ENCODE measurements at regions not wholly inside any gene's neighbourhood (a gene's known extent, or its start where the extent isn't known, plus 50 kb on each side); places are given as distances from the start of the nearest gene placed in this dataset.
A peak's percentile ranks its signal among the peaks of the same experiment; 100 is the strongest.

GRCh38 chr20:40343390-40343789 is 345.6 kb downstream of the MAFB start:
- intact Hi-C loops (cut with DNase I): no loop called here
- H3K27me3 ChIP-seq (ENCODE audit: control insufficient read depth, insufficient read depth, low read length): no peaks in the 10 kb centered on the region
- H3K4me1 ChIP-seq (ENCODE audit: control insufficient read depth in 2 of 3, insufficient read depth in 2 of 3, low read depth in 1 of 3, low read length in 3 of 3): no peaks in the 10 kb centered on the region
- TF ChIP-seq CTCF (IDR thresholded peaks at IDR 0.05; ENCODE audit: borderline replicate concordance, extremely low read depth, insufficient read depth): no peak
- FAIRE-seq: no peak
- H3K9me3 ChIP-seq (ENCODE audit: control insufficient read depth in 2 of 3, insufficient read depth in 1 of 3, low read length in 3 of 3): peaks cover 0 to 11% (median 2%) of the 10 kb centered on the region in 3 donors
- H3K4me3 ChIP-seq (ENCODE audit: low read length in 3 of 3): no peak overlapping the region
- no peak for DNase-seq
- H3K9ac ChIP-seq (ENCODE audit: low read length in 3 of 3): no peak overlapping the region
- no peaks in the 10 kb centered on the region for H3K36me3 ChIP-seq (ENCODE audit: control insufficient read depth in 2 of 3, insufficient read depth in 3 of 3, low read length in 3 of 3)
- no peak overlapping the region for H3K27ac ChIP-seq (ENCODE audit: low read depth in 2 of 2, low read length in 2 of 2)

- TF ChIP-seq CTCF (IDR thresholded peaks at IDR 0.05; ENCODE audit: borderline replicate concordance, extremely low read depth, insufficient read depth): no peak
These were observed 347.5 kb downstream of the MAFB start for GRCh38 chr20:40341561-40341960.

GRCh38 chr20:40339661-40340449 is 349.2 kb downstream of the MAFB start:
- no peak for DNase-seq
- no peak for FAIRE-seq
- H3K9me3 ChIP-seq (ENCODE audit: control insufficient read depth in 2 of 3, insufficient read depth in 1 of 3, low read length in 3 of 3): peaks cover 0 to 11% (median 2%) of the 10 kb centered on the region in 3 donors
- no peaks in the 10 kb centered on the region for H3K36me3 ChIP-seq (ENCODE audit: control insufficient read depth in 2 of 3, insufficient read depth in 3 of 3, low read length in 3 of 3)
- H3K4me3 ChIP-seq (ENCODE audit: low read length in 3 of 3): no peak overlapping the region
- no peak for TF ChIP-seq CTCF (IDR thresholded peaks at IDR 0.05; ENCODE audit: borderline replicate concordance, extremely low read depth, insufficient read depth)
- H3K4me1 ChIP-seq (ENCODE audit: control insufficient read depth in 2 of 3, insufficient read depth in 2 of 3, low read depth in 1 of 3, low read length in 3 of 3): no peaks in the 10 kb centered on the region
- intact Hi-C loops (cut with DNase I): no loop called here
- peak overlapping the region in 1 of 2 donors; percentile 4 for H3K27ac ChIP-seq (ENCODE audit: low read depth in 2 of 2, low read length in 2 of 2)
- no peaks in the 10 kb centered on the region for H3K27me3 ChIP-seq (ENCODE audit: control insufficient read depth, insufficient read depth, low read length)
- no peak overlapping the region for H3K9ac ChIP-seq (ENCODE audit: low read length in 3 of 3)

More at GRCh38 chr20:40341561-40341960, 347.5 kb downstream of the MAFB start:
- intact Hi-C loops (cut with DNase I): no loop called here
- no peak overlapping the region for H3K9ac ChIP-seq (ENCODE audit: low read length in 3 of 3)
- no peaks in the 10 kb centered on the region for H3K4me1 ChIP-seq (ENCODE audit: control insufficient read depth in 2 of 3, insufficient read depth in 2 of 3, low read depth in 1 of 3, low read length in 3 of 3)
- H3K27ac ChIP-seq (ENCODE audit: low read depth in 2 of 2, low read length in 2 of 2): no peak overlapping the region
- H3K27me3 ChIP-seq (ENCODE audit: control insufficient read depth, insufficient read depth, low read length): no peaks in the 10 kb centered on the region
- H3K9me3 ChIP-seq (ENCODE audit: control insufficient read depth in 2 of 3, insufficient read depth in 1 of 3, low read length in 3 of 3): peaks cover 0 to 11% (median 2%) of the 10 kb centered on the region in 3 donors
- no peak overlapping the region for H3K4me3 ChIP-seq (ENCODE audit: low read length in 3 of 3)
- DNase-seq (no peak), FAIRE-seq (no peak)
- H3K36me3 ChIP-seq (ENCODE audit: control insufficient read depth in 2 of 3, insufficient read depth in 3 of 3, low read length in 3 of 3): no peaks in the 10 kb centered on the region

Measured in kidney (tissue), 13 donors.